Loucy (cell line): ENCODE measurements at regions not wholly inside any gene's neighbourhood (a gene's known extent, or its start where the extent isn't known, plus 50 kb on each side); places are given as distances from the start of the nearest gene placed in this dataset.

Experiments
- EZH2phosphoT487 ChIP-seq: fragments of 200-600 bp; IDR thresholded peaks from 2 replicates; pipeline ENCODE4 v1.6.1; 2018; ENCODE audit warnings: antibody characterized with exemption, mild to moderate bottlenecking, moderate library complexity, borderline replicate concordance
- TF ChIP-seq, protein P1 (sequence below): fragments of 200-600 bp; sonication (generic); conservative IDR thresholded peaks from 2 replicates; pipeline ENCODE4 v1.5.1; 2014; ENCODE audit warnings: mild to moderate bottlenecking, antibody characterized with exemption, low read length

DNA sequence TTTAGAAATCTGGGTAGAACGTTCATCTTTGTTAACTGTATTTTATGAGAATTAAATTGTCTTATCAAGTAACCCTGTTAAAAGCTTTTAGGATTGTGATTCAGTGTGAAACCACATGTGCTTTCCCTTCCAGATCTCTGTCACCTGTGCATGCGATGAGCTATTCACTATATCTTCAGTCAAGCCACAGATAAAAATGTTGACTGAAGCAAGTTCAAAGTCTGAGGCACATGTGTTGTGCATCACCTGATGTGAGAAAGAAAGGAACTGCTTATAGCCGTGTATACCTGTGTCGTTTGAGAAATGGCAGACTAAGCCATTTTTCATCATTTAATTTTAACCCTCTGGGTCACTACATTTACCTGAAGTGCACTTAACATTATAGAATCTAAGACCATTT is 1088.9 kb upstream of the TENM4 start:
- TF ChIP-seq, protein P1, sequence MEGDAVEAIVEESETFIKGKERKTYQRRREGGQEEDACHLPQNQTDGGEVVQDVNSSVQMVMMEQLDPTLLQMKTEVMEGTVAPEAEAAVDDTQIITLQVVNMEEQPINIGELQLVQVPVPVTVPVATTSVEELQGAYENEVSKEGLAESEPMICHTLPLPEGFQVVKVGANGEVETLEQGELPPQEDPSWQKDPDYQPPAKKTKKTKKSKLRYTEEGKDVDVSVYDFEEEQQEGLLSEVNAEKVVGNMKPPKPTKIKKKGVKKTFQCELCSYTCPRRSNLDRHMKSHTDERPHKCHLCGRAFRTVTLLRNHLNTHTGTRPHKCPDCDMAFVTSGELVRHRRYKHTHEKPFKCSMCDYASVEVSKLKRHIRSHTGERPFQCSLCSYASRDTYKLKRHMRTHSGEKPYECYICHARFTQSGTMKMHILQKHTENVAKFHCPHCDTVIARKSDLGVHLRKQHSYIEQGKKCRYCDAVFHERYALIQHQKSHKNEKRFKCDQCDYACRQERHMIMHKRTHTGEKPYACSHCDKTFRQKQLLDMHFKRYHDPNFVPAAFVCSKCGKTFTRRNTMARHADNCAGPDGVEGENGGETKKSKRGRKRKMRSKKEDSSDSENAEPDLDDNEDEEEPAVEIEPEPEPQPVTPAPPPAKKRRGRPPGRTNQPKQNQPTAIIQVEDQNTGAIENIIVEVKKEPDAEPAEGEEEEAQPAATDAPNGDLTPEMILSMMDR: no peak
- TF ChIP-seq EZH2phosphoT487: no peak
